Neural cell (in vitro differentiated cells): ENCODE measurements at regions not wholly inside any gene's neighbourhood (a gene's known extent, or its start where the extent isn't known, plus 50 kb on each side); places are given as distances from the start of the nearest gene placed in this dataset.

Source experiments
- EZH2 ChIP-seq: fragments of 200-600, 300-800 bp; shearing (Covaris generic), sonication (generic); IDR thresholded peaks from 2 replicates; pipeline ENCODE4 v1.6.1; 2014; ENCODE audit warnings: antibody characterized with exemption, low read length, borderline replicate concordance, mild to moderate bottlenecking; ENCODE audit not compliant: insufficient read depth, poor library complexity, severe bottlenecking
- TF ChIP-seq, protein P1 (sequence below): fragments of 450-650 bp; IDR thresholded peaks from 2 replicates; pipeline ENCODE4 v1.5.1; 2014; ENCODE audit warnings: antibody characterized with exemption, mild to moderate bottlenecking, moderate library complexity; ENCODE audit not compliant: poor library complexity, severe bottlenecking

DNA sequence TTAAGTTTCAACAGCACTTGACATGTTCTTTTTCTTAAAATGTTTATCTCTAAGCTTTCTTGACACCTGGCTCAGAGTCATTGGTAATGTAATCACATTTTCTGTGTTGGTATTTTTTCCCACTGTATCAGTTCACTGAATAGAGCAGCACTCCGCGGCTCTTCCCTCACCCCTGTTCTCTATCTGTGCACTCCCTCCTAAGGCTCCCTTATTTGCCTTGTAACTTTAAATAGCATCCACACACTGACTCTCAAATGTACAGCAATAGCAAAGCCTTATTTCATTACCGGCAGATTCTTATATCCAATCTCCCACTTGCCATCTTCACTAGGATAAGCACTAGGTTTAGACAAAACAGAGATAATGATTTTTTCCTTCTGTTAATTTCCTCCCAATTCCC lies 935.5 kb upstream of the SLC10A2 start:
- no peak for TF ChIP-seq EZH2
- TF ChIP-seq, protein P1, sequence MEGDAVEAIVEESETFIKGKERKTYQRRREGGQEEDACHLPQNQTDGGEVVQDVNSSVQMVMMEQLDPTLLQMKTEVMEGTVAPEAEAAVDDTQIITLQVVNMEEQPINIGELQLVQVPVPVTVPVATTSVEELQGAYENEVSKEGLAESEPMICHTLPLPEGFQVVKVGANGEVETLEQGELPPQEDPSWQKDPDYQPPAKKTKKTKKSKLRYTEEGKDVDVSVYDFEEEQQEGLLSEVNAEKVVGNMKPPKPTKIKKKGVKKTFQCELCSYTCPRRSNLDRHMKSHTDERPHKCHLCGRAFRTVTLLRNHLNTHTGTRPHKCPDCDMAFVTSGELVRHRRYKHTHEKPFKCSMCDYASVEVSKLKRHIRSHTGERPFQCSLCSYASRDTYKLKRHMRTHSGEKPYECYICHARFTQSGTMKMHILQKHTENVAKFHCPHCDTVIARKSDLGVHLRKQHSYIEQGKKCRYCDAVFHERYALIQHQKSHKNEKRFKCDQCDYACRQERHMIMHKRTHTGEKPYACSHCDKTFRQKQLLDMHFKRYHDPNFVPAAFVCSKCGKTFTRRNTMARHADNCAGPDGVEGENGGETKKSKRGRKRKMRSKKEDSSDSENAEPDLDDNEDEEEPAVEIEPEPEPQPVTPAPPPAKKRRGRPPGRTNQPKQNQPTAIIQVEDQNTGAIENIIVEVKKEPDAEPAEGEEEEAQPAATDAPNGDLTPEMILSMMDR = no peak
